GM23338 (cell line): ENCODE measurements at regions not wholly inside any gene's neighbourhood (a gene's known extent, or its start where the extent isn't known, plus 50 kb on each side); places are given as distances from the start of the nearest gene placed in this dataset.

ENCODE experiments used
- ATAC-seq: fragments of 200-7000 bp; cut with Tn5 transposase; 3 replicates; pipeline ENCODE4 v1.9.1; 2020
- DNase-seq: peaks from one replicate; pipeline ENCODE4 v3.0.0-alpha.2; 2015; ENCODE audit warnings: low spot score
- H2AFZ ChIP-seq: fragments of 200-600 bp; sonication (generic); 2 replicates; pipeline ENCODE4 v1.8.0; 2016; ENCODE audit warnings: antibody characterized with exemption, mild to moderate bottlenecking, moderate library complexity
- H3F3A ChIP-seq: fragments of 200-600 bp; sonication (generic); replicated peaks from 2 replicates; pipeline ENCODE4 v1.8.0; 2017; ENCODE audit warnings: antibody characterized with exemption, mixed run types, low read depth
- H3K27ac ChIP-seq: fragments of 200-600 bp; sonication (generic); 2 replicates; pipeline ENCODE4 v1.6.1; 2016; ENCODE audit warnings: low read depth
- H3K27me3 ChIP-seq: fragments of 200-600 bp; sonication (generic); 2 replicates; pipeline ENCODE4 v1.8.0; 2016; ENCODE audit warnings: mild to moderate bottlenecking, mixed run types, moderate library complexity; ENCODE audit not compliant: insufficient read depth
- H3K36me3 ChIP-seq: fragments of 200-600 bp; sonication (generic); 2 replicates; pipeline ENCODE4 v1.8.0; 2016; ENCODE audit warnings: mild to moderate bottlenecking; ENCODE audit not compliant: insufficient read depth
- H3K4me1 ChIP-seq: fragments of 200-600 bp; sonication (generic); 2 replicates; pipeline ENCODE4 v1.8.0; 2016; ENCODE audit warnings: mild to moderate bottlenecking, moderate library complexity; ENCODE audit not compliant: insufficient read depth
- H3K4me2 ChIP-seq: fragments of 200-600 bp; sonication (generic); 2 replicates; pipeline ENCODE4 v1.7.1; 2017; ENCODE audit warnings: mixed run types
- H3K4me3 ChIP-seq: fragments of 200-600 bp; sonication (generic); 2 replicates; pipeline ENCODE4 v1.6.1; 2016; ENCODE audit warnings: mixed run types
- H3K79me2 ChIP-seq: fragments of 200-600 bp; sonication (generic); replicated peaks from 2 replicates; pipeline ENCODE4 v1.8.0; 2017; ENCODE audit warnings: mild to moderate bottlenecking; ENCODE audit not compliant: insufficient read depth
- H3K9me2 ChIP-seq: fragments of 200-600 bp; sonication (generic); 2 replicates; pipeline ENCODE4 v1.8.0; 2017; ENCODE audit not compliant: insufficient read depth
- H4K20me1 ChIP-seq: fragments of 200-600 bp; sonication (generic); replicated peaks from 2 replicates; pipeline ENCODE4 v1.8.0; 2017; ENCODE audit warnings: mild to moderate bottlenecking; ENCODE audit not compliant: insufficient read depth
- H3K27ac Mint-ChIP-seq: 2 replicates; pipeline ENCODE4 v1.8.0; 2020; ENCODE audit warnings: inconsistent platforms, mild to moderate bottlenecking, moderate library complexity, mixed read lengths
- H3K27me3 Mint-ChIP-seq: 3 replicates; pipeline ENCODE4 v1.8.0; 2022; ENCODE audit warnings: low read depth, mild to moderate bottlenecking, moderate library complexity, mixed read lengths, inconsistent platforms; ENCODE audit not compliant: insufficient read depth, poor library complexity
- H3K36me3 Mint-ChIP-seq: 3 replicates; pipeline ENCODE4 v1.8.0; 2021; ENCODE audit warnings: low read depth, mild to moderate bottlenecking, inconsistent platforms, moderate library complexity, mixed read lengths
- H3K4me1 Mint-ChIP-seq: 3 replicates; pipeline ENCODE4 v1.8.0; 2020; ENCODE audit warnings: mild to moderate bottlenecking, inconsistent platforms, mixed read lengths
- H3K4me3 Mint-ChIP-seq: 3 replicates; pipeline ENCODE4 v1.8.0; 2021; ENCODE audit warnings: moderate library complexity, mild to moderate bottlenecking, inconsistent platforms, mixed read lengths
- H3K9me3 Mint-ChIP-seq: 3 replicates; pipeline ENCODE4 v1.8.0; 2020; ENCODE audit warnings: moderate library complexity, mild to moderate bottlenecking, inconsistent platforms, mixed read lengths
- CREB1 ChIP-seq: fragments of 250-450 bp; sonication (Bioruptor Pico); IDR thresholded peaks from 2 replicates; pipeline ENCODE4 v1.5.0; 2020; ENCODE audit warnings: low read depth, mild to moderate bottlenecking, moderate library complexity
- CTCF ChIP-seq, 2 experiments: fragments of 200-600 bp in 1 of 2; sonication (generic) in 1 of 2; conservative IDR thresholded peaks; 2 replicates each; pipeline versions ENCODE4 v1.5.1 to v1.6.1; 2016 to 2017; ENCODE audit warnings: antibody characterized with exemption in 2 of 2, low read depth in 2 of 2, mild to moderate bottlenecking in 2 of 2, moderate library complexity in 1 of 2
- EZH2 ChIP-seq: fragments of 200-600 bp; sonication (generic); IDR thresholded peaks from one replicate; pipeline ENCODE4 v1.8.0; 2017; ENCODE audit warnings: antibody characterized with exemption, mild to moderate bottlenecking, low read depth; ENCODE audit not compliant: unreplicated experiment
- EZH2phosphoT487 ChIP-seq: fragments of 200-600 bp; sonication (generic); IDR thresholded peaks from one replicate; pipeline ENCODE4 v1.8.1; 2018; ENCODE audit warnings: antibody characterized with exemption; ENCODE audit not compliant: unreplicated experiment
- JUNB ChIP-seq: IDR thresholded peaks from one replicate; pipeline ENCODE4 v1.6.1; 2016; ENCODE audit warnings: antibody characterized with exemption; ENCODE audit not compliant: unreplicated experiment
- NANOG ChIP-seq: IDR thresholded peaks from 2 replicates; pipeline ENCODE4 v1.6.1; 2016; ENCODE audit warnings: antibody characterized with exemption, borderline replicate concordance
- POLR2AphosphoS5 ChIP-seq: IDR thresholded peaks from 2 replicates; pipeline ENCODE4 v1.6.1; 2016; ENCODE audit warnings: antibody characterized with exemption, low read depth
- STAT1 ChIP-seq: IDR thresholded peaks from one replicate; pipeline ENCODE4 v1.6.1; 2016; ENCODE audit warnings: antibody characterized with exemption; ENCODE audit not compliant: unreplicated experiment
- ZNF114 ChIP-seq: fragments of 250-450 bp; sonication (Bioruptor Pico); IDR thresholded peaks from 2 replicates; pipeline ENCODE4 v1.5.0; 2020; ENCODE audit warnings: mild to moderate bottlenecking, moderate library complexity
- ZNF331 ChIP-seq: fragments of 250-450 bp; sonication (Bioruptor Pico); IDR thresholded peaks from 2 replicates; pipeline ENCODE4 v1.5.0; 2020; ENCODE audit warnings: low read depth, mild to moderate bottlenecking, moderate library complexity
- ZNF462 ChIP-seq: fragments of 250-450 bp; sonication (Bioruptor Pico); IDR thresholded peaks from 2 replicates; pipeline ENCODE4 v1.5.0; 2020; ENCODE audit warnings: mild to moderate bottlenecking, moderate library complexity
- TF ChIP-seq, protein P1 (sequence below): IDR thresholded peaks from one replicate; pipeline ENCODE4 v1.6.1; 2018; ENCODE audit warnings: antibody characterized with exemption; ENCODE audit not compliant: unreplicated experiment
- TF ChIP-seq, protein P2 (sequence below): IDR thresholded peaks from 2 replicates; pipeline ENCODE4 v1.6.1; 2016; ENCODE audit warnings: antibody characterized with exemption

- no peak overlapping the region for H2AFZ ChIP-seq
- no peaks in the 10 kb centered on the region for H3K4me1 ChIP-seq
- DNase-seq (no peak), ATAC-seq (no peak)
- no peaks in the 10 kb centered on the region for H3K9me2 ChIP-seq
- no peaks in the 10 kb centered on the region; the same call in 1 of the 2 replicates for H3K36me3 ChIP-seq
- Mint-ChIP-seq H3K36me3 (peaks cover 37% of the 10 kb centered on the region), H3K27ac (no peak overlapping the region), H3K4me1 (no peaks in the 10 kb centered on the region; the same call in 2 of the 3 replicates), H3K9me3 (peaks cover 98% of the 10 kb centered on the region), H3K4me3 (no peak overlapping the region), H3K27me3 (peaks cover 7% of the 10 kb centered on the region)
- no peaks in the 10 kb centered on the region for H3F3A ChIP-seq
- no peaks in the 10 kb centered on the region for H3K79me2 ChIP-seq
- H3K27me3 ChIP-seq: no peaks in the 10 kb centered on the region
- no peaks in the 10 kb centered on the region for H4K20me1 ChIP-seq
- TF ChIP-seq, protein P1, sequence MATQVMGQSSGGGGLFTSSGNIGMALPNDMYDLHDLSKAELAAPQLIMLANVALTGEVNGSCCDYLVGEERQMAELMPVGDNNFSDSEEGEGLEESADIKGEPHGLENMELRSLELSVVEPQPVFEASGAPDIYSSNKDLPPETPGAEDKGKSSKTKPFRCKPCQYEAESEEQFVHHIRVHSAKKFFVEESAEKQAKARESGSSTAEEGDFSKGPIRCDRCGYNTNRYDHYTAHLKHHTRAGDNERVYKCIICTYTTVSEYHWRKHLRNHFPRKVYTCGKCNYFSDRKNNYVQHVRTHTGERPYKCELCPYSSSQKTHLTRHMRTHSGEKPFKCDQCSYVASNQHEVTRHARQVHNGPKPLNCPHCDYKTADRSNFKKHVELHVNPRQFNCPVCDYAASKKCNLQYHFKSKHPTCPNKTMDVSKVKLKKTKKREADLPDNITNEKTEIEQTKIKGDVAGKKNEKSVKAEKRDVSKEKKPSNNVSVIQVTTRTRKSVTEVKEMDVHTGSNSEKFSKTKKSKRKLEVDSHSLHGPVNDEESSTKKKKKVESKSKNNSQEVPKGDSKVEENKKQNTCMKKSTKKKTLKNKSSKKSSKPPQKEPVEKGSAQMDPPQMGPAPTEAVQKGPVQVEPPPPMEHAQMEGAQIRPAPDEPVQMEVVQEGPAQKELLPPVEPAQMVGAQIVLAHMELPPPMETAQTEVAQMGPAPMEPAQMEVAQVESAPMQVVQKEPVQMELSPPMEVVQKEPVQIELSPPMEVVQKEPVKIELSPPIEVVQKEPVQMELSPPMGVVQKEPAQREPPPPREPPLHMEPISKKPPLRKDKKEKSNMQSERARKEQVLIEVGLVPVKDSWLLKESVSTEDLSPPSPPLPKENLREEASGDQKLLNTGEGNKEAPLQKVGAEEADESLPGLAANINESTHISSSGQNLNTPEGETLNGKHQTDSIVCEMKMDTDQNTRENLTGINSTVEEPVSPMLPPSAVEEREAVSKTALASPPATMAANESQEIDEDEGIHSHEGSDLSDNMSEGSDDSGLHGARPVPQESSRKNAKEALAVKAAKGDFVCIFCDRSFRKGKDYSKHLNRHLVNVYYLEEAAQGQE: no peak
- TF ChIP-seq POLR2AphosphoS5 (no peak), ZNF331 (no peak), ZNF114 (no peak), JUNB (no peak), CTCF (conservative IDR thresholded peaks at IDR 0.05; ENCODE audit: low read depth in 2 of 2) (no peak), STAT1 (no peak), EZH2 (no peak), EZH2phosphoT487 (no peak), CREB1 (no peak), ZNF462 (CRISPR knock-in tag) (no peak), NANOG (no peak)
- TF ChIP-seq, protein P2, sequence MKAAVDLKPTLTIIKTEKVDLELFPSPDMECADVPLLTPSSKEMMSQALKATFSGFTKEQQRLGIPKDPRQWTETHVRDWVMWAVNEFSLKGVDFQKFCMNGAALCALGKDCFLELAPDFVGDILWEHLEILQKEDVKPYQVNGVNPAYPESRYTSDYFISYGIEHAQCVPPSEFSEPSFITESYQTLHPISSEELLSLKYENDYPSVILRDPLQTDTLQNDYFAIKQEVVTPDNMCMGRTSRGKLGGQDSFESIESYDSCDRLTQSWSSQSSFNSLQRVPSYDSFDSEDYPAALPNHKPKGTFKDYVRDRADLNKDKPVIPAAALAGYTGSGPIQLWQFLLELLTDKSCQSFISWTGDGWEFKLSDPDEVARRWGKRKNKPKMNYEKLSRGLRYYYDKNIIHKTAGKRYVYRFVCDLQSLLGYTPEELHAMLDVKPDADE: no peak
- H3K27ac ChIP-seq: no peak overlapping the region
- H3K4me2 ChIP-seq: no peak overlapping the region
- no peak overlapping the region for H3K4me3 ChIP-seq
Measured at GRCh38 chr7:153402721-153403541, 643.4 kb downstream of the ACTR3B start.
